Osteoblast (primary cell): ENCODE measurements at regions not wholly inside any gene's neighbourhood (a gene's known extent, or its start where the extent isn't known, plus 50 kb on each side); places are given as distances from the start of the nearest gene placed in this dataset.

Source experiments
- DNase-seq: peaks from one replicate; pipeline ENCODE4 v3.0.0; 2011; ENCODE audit warnings: low spot score, mixed read lengths; ENCODE audit not compliant: insufficient read length; ENCODE audit errors: missing footprints
- H2AFZ ChIP-seq: 2 replicates; pipeline ENCODE4 v1.6.0; 2011; ENCODE audit warnings: mild to moderate bottlenecking, low read length
- H3K27ac ChIP-seq: 2 replicates; pipeline ENCODE4 v1.5.1; 2011; ENCODE audit warnings: mild to moderate bottlenecking, low read depth, low read length, moderate library complexity
- H3K27me3 ChIP-seq: 2 replicates; pipeline ENCODE4 v1.6.0; 2012; ENCODE audit warnings: mild to moderate bottlenecking, control low read depth, inconsistent platforms, low read length, moderate library complexity; ENCODE audit not compliant: insufficient read depth
- H3K36me3 ChIP-seq: 2 replicates; pipeline ENCODE4 v1.5.1; 2011; ENCODE audit warnings: mild to moderate bottlenecking, low read length, control low read depth, moderate library complexity; ENCODE audit not compliant: insufficient read depth
- H3K4me1 ChIP-seq: 2 replicates; pipeline ENCODE4 v1.5.1; 2011; ENCODE audit warnings: mild to moderate bottlenecking, low read length, control low read depth, moderate library complexity; ENCODE audit not compliant: insufficient read depth
- H3K4me2 ChIP-seq: 2 replicates; pipeline ENCODE4 v1.6.0; 2011; ENCODE audit warnings: mild to moderate bottlenecking, low read length; ENCODE audit not compliant: insufficient read depth
- H3K4me3 ChIP-seq: fragments of 200-600 bp; sonication (generic); 3 replicates; pipeline ENCODE4 v1.5.1; 2012; ENCODE audit warnings: mild to moderate bottlenecking, low read length, inconsistent platforms; ENCODE audit not compliant: insufficient read depth
- H3K79me2 ChIP-seq: 2 replicates; pipeline ENCODE4 v1.6.0; 2012; ENCODE audit warnings: mild to moderate bottlenecking, low read length, control low read depth, inconsistent platforms; ENCODE audit not compliant: insufficient read depth
- H3K9me3 ChIP-seq: 2 replicates; pipeline ENCODE4 v1.5.1; 2011; ENCODE audit warnings: low read depth, low read length, control low read depth
- H4K20me1 ChIP-seq: 2 replicates; pipeline ENCODE4 v1.6.0; 2012; ENCODE audit warnings: mild to moderate bottlenecking, low read length, control low read depth; ENCODE audit not compliant: insufficient read depth
- TF ChIP-seq, protein P1 (sequence below): IDR thresholded peaks from 2 replicates; pipeline ENCODE4 v1.5.1; 2011; ENCODE audit warnings: mild to moderate bottlenecking, low read depth, low read length, moderate library complexity; ENCODE audit errors: extremely low read depth

DNA sequence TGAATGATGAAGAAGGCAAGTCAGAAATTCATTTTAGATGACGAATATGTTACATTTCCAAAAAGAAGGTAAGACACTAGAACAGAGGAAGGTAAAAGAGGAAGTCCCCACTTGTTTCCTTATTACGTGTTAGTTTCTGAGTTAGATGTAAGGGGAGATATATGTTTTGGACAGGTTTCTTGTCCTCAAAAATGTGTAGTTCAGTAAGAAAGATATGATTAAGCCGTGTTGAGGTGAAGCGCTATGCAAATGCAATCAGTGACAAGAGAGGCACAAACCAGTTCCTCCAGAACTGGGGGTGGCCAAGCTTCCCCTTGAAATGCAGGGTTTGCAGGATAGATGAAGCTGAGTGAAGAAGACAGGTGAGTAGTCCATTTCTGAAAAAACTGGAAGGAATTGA is 293.3 kb upstream of the RUNX1 start:
- Histone ChIP-seq H3K4me3 (no peak overlapping the region), H3K79me2 (no peaks in the 10 kb centered on the region), H3K4me2 (no peak overlapping the region), H2AFZ (no peak overlapping the region), H3K36me3 (no peaks in the 10 kb centered on the region), H3K9me3 (no peaks in the 10 kb centered on the region), H4K20me1 (no peaks in the 10 kb centered on the region), H3K4me1 (no peaks in the 10 kb centered on the region), H3K27ac (no peak overlapping the region), H3K27me3 (no peaks in the 10 kb centered on the region)
- TF ChIP-seq, protein P1, sequence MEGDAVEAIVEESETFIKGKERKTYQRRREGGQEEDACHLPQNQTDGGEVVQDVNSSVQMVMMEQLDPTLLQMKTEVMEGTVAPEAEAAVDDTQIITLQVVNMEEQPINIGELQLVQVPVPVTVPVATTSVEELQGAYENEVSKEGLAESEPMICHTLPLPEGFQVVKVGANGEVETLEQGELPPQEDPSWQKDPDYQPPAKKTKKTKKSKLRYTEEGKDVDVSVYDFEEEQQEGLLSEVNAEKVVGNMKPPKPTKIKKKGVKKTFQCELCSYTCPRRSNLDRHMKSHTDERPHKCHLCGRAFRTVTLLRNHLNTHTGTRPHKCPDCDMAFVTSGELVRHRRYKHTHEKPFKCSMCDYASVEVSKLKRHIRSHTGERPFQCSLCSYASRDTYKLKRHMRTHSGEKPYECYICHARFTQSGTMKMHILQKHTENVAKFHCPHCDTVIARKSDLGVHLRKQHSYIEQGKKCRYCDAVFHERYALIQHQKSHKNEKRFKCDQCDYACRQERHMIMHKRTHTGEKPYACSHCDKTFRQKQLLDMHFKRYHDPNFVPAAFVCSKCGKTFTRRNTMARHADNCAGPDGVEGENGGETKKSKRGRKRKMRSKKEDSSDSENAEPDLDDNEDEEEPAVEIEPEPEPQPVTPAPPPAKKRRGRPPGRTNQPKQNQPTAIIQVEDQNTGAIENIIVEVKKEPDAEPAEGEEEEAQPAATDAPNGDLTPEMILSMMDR: no peak
- DNase-seq: no peak

DNA sequence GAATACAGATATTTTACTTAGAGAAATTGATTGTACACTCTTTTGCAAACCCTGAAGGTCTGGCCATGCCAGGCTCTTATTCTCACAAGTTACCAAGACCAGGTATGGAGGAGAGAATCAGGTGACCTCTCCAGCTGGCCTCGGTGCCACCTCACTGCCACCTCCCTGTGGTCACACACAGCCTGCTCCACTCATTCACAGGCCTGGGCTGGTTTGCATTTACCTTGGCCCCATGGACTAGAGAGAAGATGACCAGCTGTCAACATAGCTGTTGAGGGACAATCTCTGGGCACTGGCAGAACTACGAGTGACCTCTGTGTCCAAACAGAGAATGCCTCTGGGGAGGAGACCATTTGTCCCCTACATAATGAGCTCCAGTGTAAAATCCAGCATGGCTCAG is 291.2 kb upstream of the RUNX1 start:
- H3K79me2 ChIP-seq: no peaks in the 10 kb centered on the region
- H3K4me3 ChIP-seq: no peak overlapping the region
- TF ChIP-seq, protein P1: no peak
- H3K27ac ChIP-seq: no peak overlapping the region
- H3K4me1 ChIP-seq: peaks cover 5% of the 10 kb centered on the region
- no peak overlapping the region for H3K4me2 ChIP-seq
- H3K27me3 ChIP-seq: no peaks in the 10 kb centered on the region
- H4K20me1 ChIP-seq: no peaks in the 10 kb centered on the region
- H2AFZ ChIP-seq: no peak overlapping the region
- no peak for DNase-seq
- no peaks in the 10 kb centered on the region for H3K36me3 ChIP-seq
- no peaks in the 10 kb centered on the region for H3K9me3 ChIP-seq

DNA sequence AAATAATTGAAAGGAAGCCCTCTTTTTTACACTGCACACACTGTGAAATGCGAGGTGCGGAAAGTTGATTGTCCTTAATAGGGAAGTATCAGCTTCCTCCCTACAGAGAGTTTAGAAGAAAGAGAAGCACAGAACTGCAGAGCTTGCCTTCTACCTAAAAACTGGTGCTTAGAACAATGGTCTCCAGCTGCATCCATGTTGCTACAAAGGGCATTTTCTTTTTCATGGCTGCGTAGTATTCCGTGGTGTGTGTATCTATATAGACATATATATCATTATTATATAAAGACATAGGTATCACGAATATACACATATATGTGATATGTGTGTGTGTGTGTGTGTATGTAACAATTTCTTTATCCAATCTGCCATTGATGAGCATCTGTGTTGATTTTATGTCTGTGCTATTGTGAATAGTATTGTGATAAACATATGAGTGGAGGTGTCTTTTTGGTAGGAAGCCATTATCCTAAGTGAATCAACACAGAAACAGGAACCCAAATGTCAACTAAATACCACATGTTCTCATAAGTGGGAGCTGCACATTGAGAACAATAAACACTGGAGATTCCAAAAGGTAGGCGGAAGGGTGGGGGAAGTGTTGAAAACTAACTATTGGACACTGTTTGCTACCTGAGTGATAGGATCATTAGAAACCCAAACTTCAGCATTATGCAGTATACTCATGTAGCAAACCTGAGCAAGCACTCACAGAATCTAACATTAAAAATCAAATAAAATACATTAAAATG is 290.0 kb upstream of the RUNX1 start:
- Histone ChIP-seq H3K4me3 (no peak overlapping the region), H3K4me2 (no peak overlapping the region), H3K9me3 (no peaks in the 10 kb centered on the region), H3K79me2 (no peaks in the 10 kb centered on the region), H3K36me3 (no peaks in the 10 kb centered on the region), H3K4me1 (peaks cover 5% of the 10 kb centered on the region), H3K27ac (no peak overlapping the region), H2AFZ (no peak overlapping the region), H4K20me1 (no peaks in the 10 kb centered on the region), H3K27me3 (no peaks in the 10 kb centered on the region)
- TF ChIP-seq, protein P1: no peak
- no peak for DNase-seq

DNA sequence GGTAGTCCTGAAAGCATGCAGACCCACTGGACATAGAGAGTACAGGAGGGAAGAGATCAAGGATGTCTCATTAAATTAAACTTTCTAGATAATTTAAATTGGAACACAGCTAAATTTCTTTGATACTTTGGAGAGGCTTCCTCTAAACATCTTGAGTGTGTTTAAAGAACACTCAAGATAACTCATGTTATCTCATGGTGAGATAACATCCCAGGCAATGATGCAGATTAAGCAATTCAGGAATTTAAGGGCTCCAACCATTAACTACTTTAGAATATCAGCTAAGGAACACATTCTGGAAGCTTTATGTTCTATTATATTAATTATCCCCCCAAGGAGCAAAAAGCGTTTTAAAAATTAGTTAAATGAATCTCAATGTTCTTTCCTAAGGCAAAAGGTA is 289.2 kb upstream of the RUNX1 start:
- Histone ChIP-seq H3K27ac (no peak overlapping the region), H3K79me2 (no peaks in the 10 kb centered on the region), H3K27me3 (no peaks in the 10 kb centered on the region), H4K20me1 (no peaks in the 10 kb centered on the region), H2AFZ (no peak overlapping the region), H3K36me3 (no peaks in the 10 kb centered on the region), H3K4me1 (peaks cover 5% of the 10 kb centered on the region), H3K9me3 (no peaks in the 10 kb centered on the region), H3K4me3 (no peak overlapping the region), H3K4me2 (no peak overlapping the region)
- DNase-seq: no peak
- TF ChIP-seq, protein P1: no peak
